PC-9 (cell line): ENCODE measurements at regions not wholly inside any gene's neighbourhood (a gene's known extent, or its start where the extent isn't known, plus 50 kb on each side); places are given as distances from the start of the nearest gene placed in this dataset.

Experiments used
- BruUV-seq: library from RNA; stranded (reverse); fragments of 400-500 nt; replicated peaks from 2 replicates; lab custom pipeline; 2021; lab: Mats Ljungman, UMichigan
- CTCF ChIA-PET: fragments of 300-600 bp; sonication (Branson Sonifier 250); formaldehyde crosslinking; loops from one replicate; lab custom pipeline; 2022; ENCODE audit warnings: antibody characterized with exemption; lab: Charles Lee
- POLR2A ChIA-PET: fragments of 300-600 bp; sonication (Branson Sonifier 250); formaldehyde crosslinking; loops from one replicate; lab custom pipeline; 2022; ENCODE audit warnings: antibody characterized with exemption; ENCODE audit not compliant: unreplicated experiment; lab: Charles Lee
- DNase-seq, 2 experiments: peaks; one replicate each; pipeline versions ENCODE4 v3.0.0 to v3.0.0-alpha.2; 2015 to 2022; ENCODE audit warnings: mixed read lengths in 1 of 2
- H2AFZ ChIP-seq: fragments of 200-600 bp; sonication (generic); 2 replicates; pipeline ENCODE4 v1.8.1; 2017; ENCODE audit warnings: antibody characterized with exemption
- H3F3A ChIP-seq: fragments of 200-600 bp; sonication (generic); 2 replicates; pipeline ENCODE4 v1.8.1; 2017; ENCODE audit warnings: antibody characterized with exemption, mild to moderate bottlenecking, low read depth; ENCODE audit not compliant: insufficient read depth
- H3K27ac ChIP-seq: fragments of 200-600 bp; sonication (generic); 2 replicates; pipeline ENCODE4 v1.6.1; 2016; ENCODE audit warnings: mixed run types
- H3K27me3 ChIP-seq: fragments of 200-600 bp; sonication (generic); 2 replicates; pipeline ENCODE4 v1.6.1; 2016; ENCODE audit warnings: low read depth, mixed run types; ENCODE audit not compliant: insufficient read depth
- H3K36me3 ChIP-seq: fragments of 200-600 bp; sonication (generic); 2 replicates; pipeline ENCODE4 v1.6.1; 2016; ENCODE audit warnings: low read depth, mixed run types
- H3K4me1 ChIP-seq: fragments of 200-600 bp; sonication (generic); replicated peaks from 2 replicates; pipeline ENCODE4 v1.6.1; 2016; ENCODE audit warnings: mixed run types; ENCODE audit not compliant: insufficient read depth
- H3K4me2 ChIP-seq: fragments of 200-600 bp; sonication (generic); 2 replicates; pipeline ENCODE4 v1.6.1; 2017; ENCODE audit warnings: mixed run types
- H3K4me3 ChIP-seq: fragments of 200-600 bp; sonication (generic); 2 replicates; pipeline ENCODE4 v1.6.1; 2016; ENCODE audit warnings: mixed run types
- H3K79me2 ChIP-seq: fragments of 200-600 bp; sonication (generic); 2 replicates; pipeline ENCODE4 v1.6.1; 2017; ENCODE audit warnings: low read depth, mixed run types
- H3K9me2 ChIP-seq: fragments of 200-600 bp; sonication (generic); 2 replicates; pipeline ENCODE4 v1.8.1; 2017; ENCODE audit warnings: mild to moderate bottlenecking; ENCODE audit not compliant: insufficient read depth
- H3K9me3 ChIP-seq: fragments of 200-600 bp; sonication (generic); 2 replicates; pipeline ENCODE4 v1.8.1; 2016; ENCODE audit warnings: low read depth; ENCODE audit not compliant: insufficient read depth
- H4K20me1 ChIP-seq: fragments of 200-600 bp; sonication (generic); 2 replicates; pipeline ENCODE4 v1.8.1; 2017; ENCODE audit not compliant: insufficient read depth
- CTCF ChIP-seq: fragments of 200-600 bp; sonication (generic); conservative IDR thresholded peaks from 2 replicates; pipeline ENCODE4 v1.6.1; 2017; ENCODE audit warnings: mixed run types, antibody characterized with exemption, mild to moderate bottlenecking, moderate library complexity
- EZH2 ChIP-seq: fragments of 200-600 bp; sonication (generic); IDR thresholded peaks from 2 replicates; pipeline ENCODE4 v1.8.0; 2017; ENCODE audit warnings: antibody characterized with exemption, low read depth
- intact Hi-C: fragments of 100-400 bp; cut with micrococcal nuclease; formaldehyde crosslinking; loops from one replicate; pipeline ENCODE4 v1.10.0; 2022; ENCODE audit not compliant: unreplicated experiment

GRCh38 chr13:64206430-64207225, 2791.0 kb upstream of the PCDH20 start:
- ChIA-PET POLR2A (no interaction called here), CTCF (no interaction called here)
- no peaks in the 10 kb centered on the region for H3K9me3 ChIP-seq
- no peak overlapping the region for H3K4me2 ChIP-seq
- H3K4me3 ChIP-seq = no peak overlapping the region
- H4K20me1 ChIP-seq = no peaks in the 10 kb centered on the region
- H3K9me2 ChIP-seq = no peaks in the 10 kb centered on the region
- no peak for TF ChIP-seq EZH2
- TF ChIP-seq CTCF = no peak
- H2AFZ ChIP-seq = no peak overlapping the region
- no peaks in the 10 kb centered on the region for H3K79me2 ChIP-seq
- DNase-seq = no peak
- H3K27me3 ChIP-seq = no peaks in the 10 kb centered on the region
- no peak overlapping the region for H3K27ac ChIP-seq
- BruUV-seq = no TSS peak
- H3F3A ChIP-seq = no peaks in the 10 kb centered on the region
- intact Hi-C loops = no loop called here
- H3K4me1 ChIP-seq = no peaks in the 10 kb centered on the region
- H3K36me3 ChIP-seq = no peaks in the 10 kb centered on the region

GRCh38 chr13:64202517-64202916, 2786.9 kb upstream of the PCDH20 start:
- Histone ChIP-seq H3K9me2 (no peaks in the 10 kb centered on the region), H3K4me3 (no peak overlapping the region), H3K9me3 (no peaks in the 10 kb centered on the region), H3K36me3 (no peaks in the 10 kb centered on the region), H2AFZ (no peak overlapping the region), H3K27ac (no peak overlapping the region), H3K27me3 (no peaks in the 10 kb centered on the region), H3K79me2 (no peaks in the 10 kb centered on the region), H3K4me1 (no peaks in the 10 kb centered on the region), H3K4me2 (no peak overlapping the region), H4K20me1 (no peaks in the 10 kb centered on the region), H3F3A (no peaks in the 10 kb centered on the region)
- intact Hi-C loops = no loop called here
- TF ChIP-seq CTCF (no peak), EZH2 (no peak)
- DNase-seq = no peak
- ChIA-PET POLR2A (no interaction called here), CTCF (no interaction called here)
- no TSS peak for BruUV-seq

- Histone ChIP-seq H3K79me2 (no peaks in the 10 kb centered on the region), H3K27ac (no peak overlapping the region), H2AFZ (no peak overlapping the region), H3K36me3 (no peaks in the 10 kb centered on the region), H3K9me3 (no peaks in the 10 kb centered on the region; the same call in 1 of the 2 replicates), H3K9me2 (no peaks in the 10 kb centered on the region), H3F3A (no peaks in the 10 kb centered on the region), H4K20me1 (no peaks in the 10 kb centered on the region), H3K4me1 (no peaks in the 10 kb centered on the region), H3K4me2 (no peak overlapping the region), H3K4me3 (no peak overlapping the region), H3K27me3 (no peaks in the 10 kb centered on the region)
- intact Hi-C loops = no loop called here
- DNase-seq = no peak
- BruUV-seq = no TSS peak
- ChIA-PET CTCF (no interaction called here), POLR2A (no interaction called here)
- no peak for TF ChIP-seq EZH2
- TF ChIP-seq CTCF = no peak
These were observed 2781.6 kb upstream of the PCDH20 start for GRCh38 chr13:64197232-64197631.
